Body of pancreas (tissue), 4 donors: ENCODE measurements at regions not wholly inside any gene's neighbourhood (a gene's known extent, or its start where the extent isn't known, plus 50 kb on each side); places are given as distances from the start of the nearest gene placed in this dataset.
"Not testable (repeated sequence)": the region's sequence is repeated elsewhere in the genome, so short reads cannot be mapped to it uniquely, and the experiment has no call there.

Source experiments
- ATAC-seq: fragments of 150-250 bp; one replicate; pipeline ENCODE4 v1.9.1; 2016
- DNase-seq, 4 donors: peaks; one replicate each; pipeline ENCODE4 v3.0.0-alpha.2; 2019
- H3K27ac ChIP-seq, 4 donors: fragments of 200-600 bp; sonication (generic); 1 replicate in 3 of 4; 2 replicates in 1 of 4; pipeline versions ENCODE4 v1.5.1 to v1.6.1; 2016 to 2019; ENCODE audit warnings: mild to moderate bottlenecking in 1 of 4, mixed read lengths in 1 of 4, moderate library complexity in 1 of 4
- H3K27me3 ChIP-seq, 2 donors: fragments of 200-600 bp; sonication (generic); one replicate each; pipeline ENCODE4 v1.6.0; 2016; ENCODE audit warnings: mild to moderate bottlenecking in 1 of 2
- H3K36me3 ChIP-seq, 2 donors: fragments of 200-600 bp; sonication (generic); replicated peaks in 1 of 2; 2 replicates each; pipeline ENCODE4 v1.5.1; 2016; ENCODE audit warnings: low read depth in 2 of 2; ENCODE audit not compliant: insufficient read depth in 1 of 2
- H3K4me1 ChIP-seq: fragments of 200-600 bp; sonication (generic); one replicate; pipeline ENCODE4 v1.6.0; 2016
- H3K4me3 ChIP-seq, 2 donors: fragments of 200-600 bp; sonication (generic); 1 replicate in 1 of 2; 2 replicates in 1 of 2; pipeline ENCODE4 v1.5.1; 2016 to 2019
- H3K9me3 ChIP-seq, 3 donors: fragments of 200-600 bp; sonication (generic); 1 replicate in 2 of 3; 2 replicates in 1 of 3; pipeline ENCODE4 v1.5.1; 2016
- CTCF ChIP-seq, 7 experiments: fragments of 450-650 bp in 4 of 7; fragments of 200-600 bp in 3 of 7; sonication (generic) in 3 of 7; IDR thresholded peaks; one replicate each; pipeline ENCODE4 v1.5.1; 2016 to 2019; ENCODE audit warnings: antibody characterized with exemption in 7 of 7
- POLR2A ChIP-seq, 3 donors: fragments of 450-650 bp; IDR thresholded peaks; one replicate each; pipeline ENCODE4 v1.6.1; 2016; ENCODE audit warnings: antibody characterized with exemption in 3 of 3, mild to moderate bottlenecking in 2 of 3
- WGBS, 2 donors: methylation state at CpG; one replicate each; pipeline ENCODE4 v1.1.5; 2017; 5-methylcytosine and 5-hydroxymethylcytosine counted together
- intact Hi-C: fragments of 100-400 bp; cut with DNase I; formaldehyde crosslinking; loops from one replicate; pipeline ENCODE4 v1.15.1; 2023

DNA sequence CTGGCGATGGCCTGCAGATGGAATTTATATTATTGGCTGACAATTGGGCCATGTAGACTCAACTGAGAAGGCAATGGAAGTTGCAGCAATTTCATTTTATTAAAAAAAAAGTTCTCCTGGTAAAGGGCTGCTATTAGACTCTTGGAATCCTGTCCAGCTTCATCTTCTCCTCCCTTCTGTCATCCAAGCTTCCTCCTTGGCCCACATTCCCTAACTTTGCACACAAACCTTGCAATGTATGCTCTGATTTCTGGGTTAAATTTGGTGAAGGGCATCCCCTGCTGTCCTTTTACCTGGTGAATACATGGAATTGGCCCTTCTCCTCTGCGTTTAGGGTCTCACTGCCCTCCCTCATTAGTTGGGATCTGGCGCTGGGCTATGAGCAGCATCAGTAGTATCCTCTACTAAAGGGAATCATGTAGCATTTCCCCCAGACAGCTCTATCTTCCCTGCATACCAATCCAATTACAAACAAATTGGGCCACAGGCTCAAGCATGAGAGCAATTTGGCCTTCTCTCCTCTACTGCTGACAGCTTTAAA is 336.9 kb downstream of the BMP4 start:
- H3K9me3 ChIP-seq = no peaks in the 10 kb centered on the region
- no peak for TF ChIP-seq POLR2A (IDR thresholded peaks at IDR 0.05)
- TF ChIP-seq CTCF (IDR thresholded peaks at IDR 0.05) = no peak
- peaks cover 0 to 2% of the 10 kb centered on the region in 2 donors for H3K27me3 ChIP-seq
- no peaks in the 10 kb centered on the region for H3K36me3 ChIP-seq
- no peak overlapping the region for H3K4me3 ChIP-seq
- intact Hi-C loops = no loop called here
- peak; percentile 56 for ATAC-seq
- DNase-seq = peak in 1 of 4 donors; percentile 8
- peak overlapping the region in 2 of 4 donors; percentile 51 to 52 for H3K27ac ChIP-seq
- 66 to 74% methylated on average over 3 of the region's 3 CpGs for WGBS, 2 donors
- H3K4me1 ChIP-seq = peaks cover 12% of the 10 kb centered on the region

DNA sequence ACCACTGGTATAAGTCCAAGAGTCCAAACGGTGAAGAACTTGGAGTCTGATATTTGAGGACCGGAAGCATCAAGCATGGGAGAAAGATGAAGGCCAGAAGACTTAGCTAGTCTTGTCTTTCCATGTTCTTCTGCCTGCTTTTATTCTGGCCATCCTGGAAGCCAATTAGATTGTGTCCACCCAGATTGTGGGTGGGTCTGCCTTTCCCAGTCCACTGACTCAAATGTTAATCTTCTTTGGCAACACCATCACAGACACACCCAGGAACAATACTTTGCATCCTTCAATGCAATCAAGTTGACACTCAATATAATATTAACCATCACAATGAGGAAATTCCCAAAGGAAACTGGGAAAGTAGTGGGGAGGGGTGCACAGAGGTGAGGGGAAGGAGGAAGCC is 340.1 kb downstream of the BMP4 start:
- H3K4me3 ChIP-seq, DNase-seq, H3K36me3 ChIP-seq, ATAC-seq, H3K27ac ChIP-seq, H3K27me3 ChIP-seq, H3K9me3 ChIP-seq, intact Hi-C loops: not testable (repeated sequence)
- peaks cover 33% of the 10 kb centered on the region for H3K4me1 ChIP-seq
- 80 to 82% methylated on average over 2 of the region's 2 CpGs for WGBS, 2 donors

DNA sequence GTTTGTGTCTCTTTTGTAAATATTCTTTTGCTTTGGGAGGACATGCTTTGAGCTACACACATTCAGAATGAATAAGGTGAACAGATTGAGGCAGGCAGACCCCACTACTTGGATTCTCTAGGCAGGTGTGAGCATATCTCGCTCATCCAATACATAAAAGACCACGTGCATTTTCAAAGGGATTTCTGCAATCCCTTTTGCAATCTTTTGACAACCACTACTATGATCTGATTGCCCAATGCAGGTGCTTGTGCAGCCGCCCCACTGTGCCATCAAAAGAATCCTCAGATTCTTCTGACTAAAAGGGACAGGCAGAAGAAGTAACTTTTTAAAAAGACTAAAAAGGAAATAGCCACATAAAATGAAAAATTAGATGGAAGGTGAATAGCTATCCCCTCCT is 341.4 kb downstream of the BMP4 start:
- Histone ChIP-seq H3K4me1 (peaks cover 27% of the 10 kb centered on the region), H3K4me3 (no peak overlapping the region), H3K36me3 (no peaks in the 10 kb centered on the region), H3K27me3 (no peaks in the 10 kb centered on the region), H3K27ac (no peak overlapping the region), H3K9me3 (no peaks in the 10 kb centered on the region)
- TF ChIP-seq POLR2A (IDR thresholded peaks at IDR 0.05) (no peak), CTCF (IDR thresholded peaks at IDR 0.05) (no peak)
- intact Hi-C loops = no loop called here
- DNase-seq (no peak), ATAC-seq (no peak)
- WGBS, 2 donors = 76 to 81% methylated on average over 3 of the region's 3 CpGs

DNA sequence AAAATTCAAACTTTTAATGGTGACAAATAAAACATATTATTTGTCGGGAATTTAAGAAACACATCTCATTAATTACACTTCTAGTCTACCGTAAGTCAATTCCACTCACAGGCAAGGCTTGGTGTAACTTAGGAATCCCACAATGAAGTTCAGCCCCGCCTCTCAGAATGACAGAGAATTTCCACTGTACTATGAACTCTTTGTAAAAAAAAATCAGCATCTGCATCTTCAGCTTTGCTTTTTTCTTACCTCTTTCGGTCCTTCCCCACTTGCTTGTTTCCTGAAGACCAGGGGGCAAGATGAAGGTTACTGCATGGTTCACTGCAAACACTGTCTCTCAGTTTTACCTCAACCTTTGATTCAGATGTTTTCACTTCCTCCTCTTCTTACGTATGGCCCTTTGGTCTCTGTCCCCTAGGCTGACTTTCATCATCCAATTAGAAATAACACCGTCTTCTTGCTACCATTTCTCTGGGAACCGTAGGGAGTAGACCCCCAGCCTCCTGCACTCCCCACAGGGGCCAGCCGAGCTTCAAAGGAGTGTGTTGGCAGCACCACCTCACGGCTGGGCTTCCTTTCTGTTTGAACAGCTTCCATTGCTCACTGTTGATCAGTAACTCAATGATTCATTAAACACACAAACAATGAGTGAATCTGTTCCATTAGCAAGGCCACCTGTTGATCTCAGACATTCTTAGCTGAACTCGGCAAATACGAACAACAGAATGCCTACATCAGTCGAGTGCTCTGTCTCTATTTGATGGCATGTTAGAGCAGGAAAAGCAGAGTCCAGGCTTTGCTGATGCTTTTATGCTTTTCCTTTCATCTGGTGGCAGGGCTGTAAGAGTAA is 343.0 kb downstream of the BMP4 start:
- Histone ChIP-seq H3K9me3 (no peaks in the 10 kb centered on the region), H3K27ac (peak overlapping the region; percentile 66 to 84 (median 71)), H3K27me3 (no peaks in the 10 kb centered on the region), H3K4me1 (peaks cover 21% of the 10 kb centered on the region), H3K36me3 (no peaks in the 10 kb centered on the region), H3K4me3 (no peak overlapping the region)
- ATAC-seq (peak; percentile 98), DNase-seq (peak; percentile 54 to 77 (median 58))
- no peak for TF ChIP-seq CTCF (IDR thresholded peaks at IDR 0.05)
- peak; percentile 15 to 61 (median 35) for TF ChIP-seq POLR2A (IDR thresholded peaks at IDR 0.05)
- 25 to 30% methylated on average over 12 of the region's 12 CpGs for WGBS, 2 donors
- intact Hi-C loops = no loop called here

- no peak overlapping the region for H3K4me3 ChIP-seq
- H3K27me3 ChIP-seq = no peaks in the 10 kb centered on the region
- DNase-seq (no peak), ATAC-seq (no peak)
- H3K4me1 ChIP-seq = peaks cover 21% of the 10 kb centered on the region
- H3K36me3 ChIP-seq = no peaks in the 10 kb centered on the region
- no peak for TF ChIP-seq POLR2A (IDR thresholded peaks at IDR 0.05)
- no peak for TF ChIP-seq CTCF (IDR thresholded peaks at IDR 0.05)
- H3K27ac ChIP-seq = no peak overlapping the region
- intact Hi-C loops = no loop called here
- H3K9me3 ChIP-seq = no peaks in the 10 kb centered on the region
These were observed 345.7 kb downstream of the BMP4 start for GRCh38 chr14:53610947-53611346.
